ENCODE measurements at regions not wholly inside any gene's neighbourhood (a gene's known extent, or its start where the extent isn't known, plus 50 kb on each side); places are given as distances from the start of the nearest gene placed in this dataset.

GRCh38 chrX:94454606-94455005, 780.6 kb downstream of the FAM133A start:
- Histone ChIP-seq H3K4me3 (ENCODE audit: low read length) (no peak overlapping the region), H3K27ac (ENCODE audit: low read depth in 1 of 2, low read length in 2 of 2) (no peak overlapping the region), H3K27me3 (ENCODE audit: control insufficient read depth in 1 of 2, insufficient read depth in 2 of 2, low read length in 2 of 2) (no peaks in the 10 kb centered on the region), H3K4me1 (ENCODE audit: insufficient read depth, low read length) (no peaks in the 10 kb centered on the region), H3K9me3 (ENCODE audit: control insufficient read depth in 1 of 2, insufficient read depth in 1 of 2, low read length in 2 of 2) (no peaks in the 10 kb centered on the region), H3K36me3 (ENCODE audit: insufficient read depth, low read length) (no peaks in the 10 kb centered on the region)
- H3K27ac Mint-ChIP-seq: no peak overlapping the region
- H3K4me3 Mint-ChIP-seq: no peak overlapping the region
- DNase-seq (no peak), ATAC-seq (ENCODE audit: poor library complexity) (no peak)
- no peaks in the 10 kb centered on the region for H3K4me1 Mint-ChIP-seq (ENCODE audit: low read depth)
- no peak for TF ChIP-seq CTCF (IDR thresholded peaks at IDR 0.05)
- intact Hi-C loops (cut with DNase I, micrococcal nuclease): no loop called here
- POLR2A ChIA-PET: no interaction called here
- H3K36me3 Mint-ChIP-seq (ENCODE audit: low read depth): no peaks in the 10 kb centered on the region
- no peaks in the 10 kb centered on the region for H3K9me3 Mint-ChIP-seq
- CTCF ChIA-PET: no interaction called here
- no peaks in the 10 kb centered on the region for H3K27me3 Mint-ChIP-seq

GRCh38 chrX:94455782-94456181, 781.8 kb downstream of the FAM133A start:
- Mint-ChIP-seq H3K27ac (no peak overlapping the region), H3K4me3 (no peak overlapping the region), H3K4me1 (ENCODE audit: low read depth) (no peaks in the 10 kb centered on the region), H3K9me3 (no peaks in the 10 kb centered on the region), H3K36me3 (ENCODE audit: low read depth) (no peaks in the 10 kb centered on the region), H3K27me3 (no peaks in the 10 kb centered on the region)
- ATAC-seq (ENCODE audit: poor library complexity) (no peak), DNase-seq (no peak)
- ChIA-PET CTCF (no interaction called here), POLR2A (no interaction called here)
- no peaks in the 10 kb centered on the region for H3K36me3 ChIP-seq (ENCODE audit: insufficient read depth, low read length)
- H3K27me3 ChIP-seq (ENCODE audit: control insufficient read depth in 1 of 2, insufficient read depth in 2 of 2, low read length in 2 of 2): no peaks in the 10 kb centered on the region
- intact Hi-C loops (cut with DNase I, micrococcal nuclease): no loop called here
- no peak overlapping the region for H3K27ac ChIP-seq (ENCODE audit: low read depth in 1 of 2, low read length in 2 of 2)
- no peaks in the 10 kb centered on the region for H3K4me1 ChIP-seq (ENCODE audit: insufficient read depth, low read length)
- no peaks in the 10 kb centered on the region for H3K9me3 ChIP-seq (ENCODE audit: control insufficient read depth in 1 of 2, insufficient read depth in 1 of 2, low read length in 2 of 2)
- H3K4me3 ChIP-seq (ENCODE audit: low read length): no peak overlapping the region
- TF ChIP-seq CTCF (IDR thresholded peaks at IDR 0.05): no peak

GRCh38 chrX:94492541-94492940, 818.5 kb downstream of the FAM133A start:
- intact Hi-C loops (cut with DNase I, micrococcal nuclease): no loop called here
- ChIA-PET POLR2A (no interaction called here), CTCF (no interaction called here)
- ATAC-seq (ENCODE audit: poor library complexity) (no peak), DNase-seq (no peak)
- H3K4me3 ChIP-seq (ENCODE audit: low read length): no peak overlapping the region
- no peaks in the 10 kb centered on the region for H3K36me3 ChIP-seq (ENCODE audit: insufficient read depth, low read length)
- no peaks in the 10 kb centered on the region for H3K36me3 Mint-ChIP-seq (ENCODE audit: low read depth)
- peaks cover 2% of the 10 kb centered on the region for H3K9me3 Mint-ChIP-seq
- H3K27ac Mint-ChIP-seq: no peak overlapping the region
- no peaks in the 10 kb centered on the region for H3K4me1 ChIP-seq (ENCODE audit: insufficient read depth, low read length)
- H3K27me3 ChIP-seq (ENCODE audit: control insufficient read depth in 1 of 2, insufficient read depth in 2 of 2, low read length in 2 of 2): no peaks in the 10 kb centered on the region
- H3K9me3 ChIP-seq (ENCODE audit: control insufficient read depth in 1 of 2, insufficient read depth in 1 of 2, low read length in 2 of 2): no peaks in the 10 kb centered on the region
- no peak overlapping the region for H3K4me3 Mint-ChIP-seq
- H3K4me1 Mint-ChIP-seq (ENCODE audit: low read depth): no peaks in the 10 kb centered on the region
- no peak for TF ChIP-seq CTCF (IDR thresholded peaks at IDR 0.05)
- H3K27me3 Mint-ChIP-seq: no peaks in the 10 kb centered on the region
- no peak overlapping the region for H3K27ac ChIP-seq (ENCODE audit: low read depth in 1 of 2, low read length in 2 of 2)
